ENCODE measurements at regions not wholly inside any gene's neighbourhood (a gene's known extent, or its start where the extent isn't known, plus 50 kb on each side); places are given as distances from the start of the nearest gene placed in this dataset.

DNA sequence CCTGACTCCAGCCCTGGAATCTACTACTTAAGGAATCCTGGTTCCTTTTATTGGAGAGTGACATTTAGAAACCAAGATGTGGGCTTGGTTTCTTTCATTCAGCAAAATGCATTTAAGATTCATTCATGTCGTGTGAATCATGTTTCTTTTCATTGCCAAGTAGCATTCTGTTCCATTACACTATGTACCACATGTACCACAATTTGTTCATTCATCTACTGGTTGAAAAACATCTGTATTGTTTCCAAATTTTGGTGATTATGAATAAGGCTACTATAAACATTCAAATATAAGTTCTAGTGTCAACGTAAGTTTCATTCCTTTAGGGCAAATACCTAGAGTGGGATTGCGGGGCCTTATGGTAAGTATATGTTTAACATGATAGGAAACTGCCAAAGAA is 264.2 kb downstream of the VPS13C start:
- TF ChIP-seq, protein P1, sequence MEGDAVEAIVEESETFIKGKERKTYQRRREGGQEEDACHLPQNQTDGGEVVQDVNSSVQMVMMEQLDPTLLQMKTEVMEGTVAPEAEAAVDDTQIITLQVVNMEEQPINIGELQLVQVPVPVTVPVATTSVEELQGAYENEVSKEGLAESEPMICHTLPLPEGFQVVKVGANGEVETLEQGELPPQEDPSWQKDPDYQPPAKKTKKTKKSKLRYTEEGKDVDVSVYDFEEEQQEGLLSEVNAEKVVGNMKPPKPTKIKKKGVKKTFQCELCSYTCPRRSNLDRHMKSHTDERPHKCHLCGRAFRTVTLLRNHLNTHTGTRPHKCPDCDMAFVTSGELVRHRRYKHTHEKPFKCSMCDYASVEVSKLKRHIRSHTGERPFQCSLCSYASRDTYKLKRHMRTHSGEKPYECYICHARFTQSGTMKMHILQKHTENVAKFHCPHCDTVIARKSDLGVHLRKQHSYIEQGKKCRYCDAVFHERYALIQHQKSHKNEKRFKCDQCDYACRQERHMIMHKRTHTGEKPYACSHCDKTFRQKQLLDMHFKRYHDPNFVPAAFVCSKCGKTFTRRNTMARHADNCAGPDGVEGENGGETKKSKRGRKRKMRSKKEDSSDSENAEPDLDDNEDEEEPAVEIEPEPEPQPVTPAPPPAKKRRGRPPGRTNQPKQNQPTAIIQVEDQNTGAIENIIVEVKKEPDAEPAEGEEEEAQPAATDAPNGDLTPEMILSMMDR (IDR thresholded peaks at IDR 0.05; ENCODE audit: borderline replicate concordance, extremely low read depth, low read length, poor library complexity, severe bottlenecking), result no peak
- TF ChIP-seq EZH2 (IDR thresholded peaks at IDR 0.05; ENCODE audit: borderline replicate concordance, low read depth, low read length, severe bottlenecking), result no peak
